GM19463 (cell line): ENCODE measurements at regions not wholly inside any gene's neighbourhood (a gene's known extent, or its start where the extent isn't known, plus 50 kb on each side); places are given as distances from the start of the nearest gene placed in this dataset.

Experiments used
- ATAC-seq: cut with Tn5 transposase; IDR thresholded peaks from one replicate; pipeline ENCODE4 v1.9.1; 2021; ENCODE audit warnings: mild to moderate bottlenecking, moderate library complexity; ENCODE audit not compliant: unreplicated experiment

DNA sequence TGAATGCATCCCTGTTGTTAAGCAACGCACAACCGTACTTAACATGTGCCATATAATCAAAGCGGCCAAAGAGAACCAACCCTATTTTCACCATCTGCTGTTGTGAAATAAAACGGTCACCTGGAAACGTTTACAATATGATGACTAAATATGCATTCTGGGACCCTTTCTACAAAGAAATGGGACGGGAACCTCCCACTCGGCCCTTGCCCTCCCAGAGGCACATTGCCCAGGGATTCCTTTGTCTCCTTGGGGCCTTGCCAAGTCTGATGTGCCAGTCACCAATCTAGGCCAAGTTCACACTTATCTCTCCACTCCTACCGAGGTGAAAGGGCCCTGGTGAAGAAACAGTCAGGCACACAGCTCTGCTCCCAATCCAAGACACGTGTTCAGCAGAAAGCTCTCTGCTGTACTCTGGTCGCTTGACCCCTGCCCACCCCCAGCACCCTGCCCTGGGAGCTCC is 427.4 kb upstream of the JARID2 start:
- ATAC-seq: no peak

DNA sequence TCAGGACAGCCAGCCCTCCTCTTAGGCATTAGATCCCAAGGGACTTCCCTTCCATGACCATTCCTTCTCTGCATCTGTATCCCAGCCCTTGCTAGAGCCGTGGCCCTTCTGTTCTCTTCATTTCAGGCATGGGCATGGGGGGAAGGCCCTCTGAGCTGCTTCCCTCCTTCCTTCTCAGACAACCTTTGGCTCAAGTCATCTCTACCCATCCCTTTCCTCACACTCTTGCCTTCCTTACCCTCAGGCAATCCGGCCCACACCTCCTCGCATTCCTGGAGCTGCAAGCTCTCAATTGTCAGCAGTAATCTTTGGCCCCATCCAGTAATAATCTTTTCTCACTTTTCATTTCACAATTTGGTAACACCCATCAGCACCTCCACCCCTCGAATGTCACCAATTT is 426.9 kb upstream of the JARID2 start:
- no peak for ATAC-seq

DNA sequence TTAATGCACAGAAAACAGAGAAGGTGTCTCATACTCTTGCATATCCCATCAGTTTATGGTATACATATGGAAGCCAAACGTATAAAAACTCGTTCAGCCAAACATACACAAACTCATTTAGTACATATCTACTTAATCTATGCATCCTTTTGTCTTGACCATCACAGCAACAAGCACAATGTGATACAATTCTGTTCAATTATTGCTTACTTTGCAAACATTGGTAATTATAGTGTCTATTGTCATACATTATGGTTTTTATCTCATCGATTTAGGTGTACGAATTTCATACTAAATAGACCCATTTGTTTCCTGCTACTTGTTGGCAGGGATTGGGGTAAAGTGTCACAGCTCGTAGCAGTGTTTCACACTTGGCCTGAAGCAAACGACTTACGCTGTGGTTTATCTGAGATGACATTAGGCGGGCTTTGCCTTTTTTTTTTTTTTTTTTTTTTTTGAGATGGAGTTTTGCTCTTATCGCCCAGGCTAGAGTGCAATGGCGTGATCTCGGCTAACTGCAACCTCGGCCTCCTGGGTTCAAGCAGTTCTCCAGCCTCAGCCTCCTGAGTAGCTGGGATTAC is 425.9 kb upstream of the JARID2 start:
- ATAC-seq: no peak

DNA sequence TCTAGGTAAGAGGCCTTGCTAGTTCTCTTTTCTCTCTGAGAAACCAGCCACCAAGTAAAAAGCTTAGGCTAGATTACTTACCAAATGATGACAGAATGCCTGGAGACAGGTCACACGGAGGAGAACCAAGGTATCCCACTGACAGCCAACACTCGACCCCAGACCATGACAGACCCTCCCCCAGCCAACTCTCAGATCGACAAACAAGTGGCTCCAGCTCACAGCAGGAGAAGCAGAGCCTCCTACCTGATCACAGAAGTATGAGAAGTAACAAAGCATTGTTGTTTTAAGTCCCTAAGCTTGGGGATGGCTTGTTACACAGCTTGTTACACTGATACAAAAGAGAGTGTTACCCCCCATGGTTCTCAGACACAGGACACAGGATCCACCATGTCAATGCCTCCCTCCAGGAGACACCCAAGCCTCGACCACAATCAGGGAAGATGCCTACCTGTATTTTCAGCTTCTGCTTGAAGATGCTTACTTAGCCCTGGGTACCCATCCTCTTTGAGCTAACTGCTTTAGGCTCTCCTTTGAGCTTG is 423.8 kb upstream of the JARID2 start:
- no peak for ATAC-seq

DNA sequence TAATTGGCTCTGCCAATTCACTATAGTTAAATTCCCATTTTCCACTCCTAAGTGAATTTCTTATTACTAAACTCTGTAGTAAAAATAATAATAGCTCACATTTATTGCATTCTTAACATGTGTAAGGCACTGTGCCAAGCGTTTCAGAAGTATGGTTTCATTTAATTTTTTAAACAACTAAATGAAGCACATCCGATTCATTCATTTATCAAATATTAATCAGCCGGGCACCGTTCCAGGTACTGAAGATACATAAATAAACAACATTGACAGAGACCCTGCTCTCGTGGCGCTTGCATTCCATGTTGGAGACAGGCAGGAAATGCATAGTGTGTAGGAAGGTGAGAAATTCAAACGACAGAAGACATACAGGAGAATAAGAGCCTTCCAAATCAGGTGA is 423.2 kb upstream of the JARID2 start:
- no peak for ATAC-seq

DNA sequence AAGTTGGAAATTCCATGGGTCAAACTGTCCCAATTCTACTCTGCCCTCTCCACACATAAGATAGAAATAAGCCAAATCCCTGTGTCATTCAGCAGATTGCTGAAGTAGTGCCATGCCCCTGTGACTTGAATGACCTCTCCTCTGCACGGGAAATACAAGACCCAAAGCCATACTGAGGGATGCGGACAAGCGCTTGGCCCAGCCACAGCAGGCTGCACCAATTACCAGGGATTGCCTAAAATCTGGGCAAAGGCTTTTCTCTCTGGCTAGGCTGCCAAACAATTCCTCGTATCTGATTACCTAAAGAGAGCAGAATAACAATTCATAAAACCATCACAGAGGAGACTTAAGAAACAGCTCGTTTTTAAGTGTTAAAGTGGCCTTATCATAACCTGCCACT is 421.8 kb upstream of the JARID2 start:
- no peak for ATAC-seq

DNA sequence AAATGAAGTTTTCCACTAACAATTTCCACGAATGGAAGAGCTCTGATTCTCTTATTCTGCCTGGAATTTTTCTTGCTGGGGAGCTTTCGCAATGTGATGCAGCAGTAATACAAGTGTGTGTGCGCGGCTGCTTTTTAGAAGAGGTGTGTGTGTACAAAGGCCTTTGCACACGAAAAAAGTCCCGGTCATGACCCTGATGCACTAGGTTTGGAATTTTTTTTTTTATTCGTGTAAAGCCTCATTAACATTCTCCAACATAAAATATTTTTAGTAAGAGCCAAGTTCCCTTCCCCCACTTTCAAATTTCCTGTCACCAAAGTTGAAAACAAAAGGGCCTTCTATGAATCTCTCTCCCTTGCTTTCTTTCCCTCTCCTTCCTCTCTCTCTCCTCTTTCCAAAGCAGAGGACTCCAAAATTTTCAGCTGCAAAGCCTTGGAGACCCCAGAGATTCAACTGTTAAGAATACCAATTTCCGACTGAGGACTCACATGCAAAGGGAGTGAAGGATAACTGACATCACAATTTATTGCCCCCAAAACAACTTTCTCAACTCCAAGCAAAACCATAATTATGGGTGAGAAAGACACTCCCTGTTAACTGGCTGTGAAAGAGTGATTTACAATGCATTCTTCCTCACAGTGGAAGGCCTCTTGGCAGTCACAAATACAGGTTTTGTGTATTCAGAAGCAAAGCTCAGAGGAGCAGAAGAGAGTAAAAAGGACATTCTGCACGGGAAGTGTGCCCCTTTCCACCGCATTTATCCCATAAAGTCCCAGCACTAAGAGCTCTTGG is 421.2 kb upstream of the JARID2 start:
- no peak for ATAC-seq

DNA sequence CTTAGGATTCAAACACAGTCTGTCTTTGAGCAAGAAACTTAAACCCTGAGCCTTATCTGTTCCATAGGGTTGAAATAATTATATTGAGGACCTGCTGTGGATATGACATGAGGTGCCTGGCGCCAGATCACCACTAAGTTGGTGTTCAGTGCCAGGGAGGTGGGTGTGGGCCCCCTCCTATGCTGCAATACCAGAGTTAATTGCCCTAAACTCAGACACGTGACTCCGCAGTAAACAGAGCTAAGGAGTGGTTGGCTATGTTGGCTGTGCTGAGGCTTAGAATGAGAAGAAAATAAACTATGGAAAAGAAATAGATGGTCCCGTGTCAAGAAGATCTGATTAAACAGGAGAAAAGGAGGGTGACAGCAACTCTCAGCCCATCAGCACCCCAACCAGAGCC is 419.4 kb upstream of the JARID2 start:
- ATAC-seq: no peak

DNA sequence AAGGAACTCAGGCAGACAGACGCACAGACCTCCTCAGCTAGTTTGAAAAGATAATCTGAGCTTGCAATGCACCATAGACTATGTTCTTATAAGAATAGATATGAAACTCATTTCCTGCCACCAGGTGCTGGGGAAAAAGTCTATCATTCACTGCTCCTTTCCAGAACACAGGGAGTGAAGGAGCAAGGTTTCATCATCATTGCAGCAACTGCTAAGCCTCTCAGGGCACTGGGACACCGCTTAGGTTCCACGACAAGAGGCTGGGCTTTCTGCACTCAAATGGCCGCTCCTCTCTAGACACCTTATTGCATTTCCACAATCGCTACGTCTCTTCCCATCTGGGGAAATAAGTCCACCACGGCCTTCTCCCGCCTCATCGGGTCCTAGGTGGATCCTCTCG is 418.5 kb upstream of the JARID2 start:
- ATAC-seq: no peak

DNA sequence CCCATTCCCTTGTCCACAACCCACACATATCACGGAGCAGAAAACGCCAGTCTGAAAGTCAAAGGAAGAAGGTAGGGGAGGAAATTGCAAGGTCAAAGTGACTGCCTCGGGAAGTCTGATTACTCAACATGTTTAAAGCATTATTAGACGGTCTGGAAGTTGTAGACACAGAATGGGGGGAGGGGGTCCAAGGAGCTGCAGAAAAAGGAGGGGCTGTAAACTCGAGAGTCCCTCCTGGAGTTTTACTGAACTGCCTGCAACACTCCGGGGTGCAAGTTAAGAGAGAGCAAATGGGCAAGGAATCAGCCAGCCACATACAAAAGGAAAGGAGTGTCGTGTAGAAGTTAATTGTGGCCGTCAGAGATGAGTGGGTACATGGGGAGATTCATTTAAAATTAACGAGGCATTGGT is 417.7 kb upstream of the JARID2 start:
- no peak for ATAC-seq

DNA sequence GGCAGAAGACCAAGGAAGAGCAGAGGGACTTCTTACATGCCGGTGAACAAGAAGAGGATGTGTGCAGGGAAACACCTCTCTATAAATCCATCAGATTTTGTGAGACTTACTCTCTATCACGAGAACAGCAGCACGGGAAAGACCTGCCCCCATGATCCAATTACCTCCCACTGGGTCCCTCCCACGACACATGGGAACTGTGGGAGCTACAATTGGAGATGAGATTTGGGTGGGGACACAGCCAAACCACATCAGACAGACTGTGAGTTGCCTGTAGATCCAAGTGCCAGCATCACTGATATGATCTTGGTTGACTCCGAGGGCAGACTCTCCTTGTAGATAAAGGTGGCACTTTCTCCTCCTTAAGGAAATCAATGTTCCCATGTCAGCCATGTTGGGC is 414.8 kb upstream of the JARID2 start:
- ATAC-seq: no peak

DNA sequence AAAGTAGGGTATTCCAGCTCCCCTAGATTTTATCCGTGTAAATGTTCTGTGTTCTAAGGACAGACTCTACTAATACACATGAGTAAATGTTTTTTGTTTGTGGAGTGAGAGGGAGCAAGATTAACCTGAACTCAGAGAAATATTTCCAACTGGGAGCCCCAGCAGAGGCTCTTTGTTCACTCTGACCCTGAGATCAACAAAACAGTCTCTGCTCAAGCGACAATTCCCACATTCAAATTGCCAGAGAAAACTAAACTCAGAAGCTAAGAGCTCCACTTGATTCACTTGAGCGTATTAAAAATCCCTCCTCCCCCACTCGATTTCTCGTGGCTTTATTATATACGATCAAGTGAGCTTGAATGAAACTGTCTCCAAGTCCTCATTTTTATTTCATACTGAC is 413.9 kb upstream of the JARID2 start:
- ATAC-seq: no peak

DNA sequence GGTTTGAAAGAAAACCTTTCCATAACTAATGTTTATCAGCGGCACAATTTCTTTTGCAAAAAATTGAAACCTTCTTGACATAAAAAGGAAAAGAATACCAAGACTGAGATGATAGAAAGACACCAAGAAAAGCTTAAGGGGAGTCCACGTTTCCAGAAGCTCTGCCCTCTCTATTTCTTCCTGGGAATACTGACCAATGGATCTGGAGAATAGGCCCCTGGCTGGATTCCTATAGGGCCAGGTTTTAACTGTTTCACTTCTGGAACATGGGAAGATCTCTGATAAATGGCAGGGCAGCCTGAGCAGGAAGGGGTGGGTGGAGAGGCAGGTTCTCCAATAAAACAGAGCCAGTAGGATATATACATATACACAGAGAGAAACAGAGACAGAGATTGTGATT is 413.4 kb upstream of the JARID2 start:
- ATAC-seq: no peak

DNA sequence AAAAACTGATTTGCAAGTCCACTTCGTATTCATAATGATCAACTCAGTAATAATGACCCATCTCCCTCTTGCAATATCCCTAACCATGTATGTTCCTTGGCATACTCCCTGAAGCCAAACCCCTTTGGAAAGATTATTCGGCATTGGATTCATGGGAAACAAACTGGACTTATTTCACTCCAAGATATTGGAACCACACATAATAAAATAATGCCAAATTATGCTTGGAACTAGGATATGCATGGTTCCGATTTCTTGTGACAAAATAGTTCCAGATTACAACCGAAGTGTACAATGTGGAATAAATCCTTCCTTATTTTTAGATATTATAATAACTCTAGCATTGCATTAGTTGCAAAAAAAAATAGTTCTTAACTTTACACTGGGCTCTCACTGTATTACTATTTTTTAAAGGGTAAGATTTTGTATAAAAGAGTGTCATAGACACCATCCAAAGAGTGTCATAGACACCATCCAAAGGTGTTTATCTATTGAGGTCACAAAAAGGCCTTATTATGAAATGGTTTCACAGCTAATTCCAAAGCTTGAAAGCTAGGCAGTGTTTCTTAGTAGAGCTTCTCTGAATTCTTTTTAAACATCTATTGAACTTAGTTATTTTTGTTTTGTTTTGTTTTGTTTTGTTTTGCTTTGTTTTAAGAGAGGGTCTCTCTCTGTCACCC is 410.9 kb upstream of the JARID2 start:
- no peak for ATAC-seq

DNA sequence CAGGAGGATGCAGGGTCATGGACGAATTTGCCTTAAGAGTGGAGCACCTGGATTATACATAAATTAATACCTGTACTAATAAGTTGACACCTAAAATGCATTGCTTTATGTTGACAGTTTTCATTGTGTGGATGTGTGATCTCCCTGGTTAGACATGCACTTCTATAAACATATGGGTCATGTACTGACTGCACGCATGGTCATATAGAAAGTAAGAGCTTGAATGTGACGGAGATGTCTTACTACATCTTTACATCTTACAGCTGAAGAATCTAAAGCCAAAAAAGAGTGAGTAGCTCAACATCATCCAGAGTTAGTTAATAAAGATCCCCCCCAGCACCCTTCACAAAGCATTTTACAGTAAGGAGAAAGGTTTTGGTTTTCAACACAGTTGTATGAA is 408.4 kb upstream of the JARID2 start:
- no peak for ATAC-seq

DNA sequence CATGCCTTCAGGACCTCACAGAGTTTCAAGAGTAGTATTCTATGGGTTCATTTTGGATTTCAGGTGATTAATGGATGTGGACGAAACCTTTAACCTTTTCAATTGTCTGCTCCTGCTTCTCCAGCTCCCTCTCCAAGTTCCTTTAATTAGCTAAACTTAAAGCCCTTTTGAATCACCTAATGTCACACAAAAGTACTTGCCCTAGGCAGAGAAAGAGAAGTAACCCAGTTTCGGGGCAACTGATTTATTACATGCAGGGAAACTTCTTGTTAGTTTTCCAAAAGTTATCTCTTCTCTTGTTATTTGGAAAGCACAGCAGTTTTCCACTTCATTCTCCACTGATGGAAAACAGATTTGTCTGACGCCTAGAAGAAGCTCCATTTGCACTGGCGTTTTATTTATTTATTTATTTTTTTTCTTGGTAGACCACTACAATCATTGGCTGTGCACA is 407.7 kb upstream of the JARID2 start:
- ATAC-seq: no peak

DNA sequence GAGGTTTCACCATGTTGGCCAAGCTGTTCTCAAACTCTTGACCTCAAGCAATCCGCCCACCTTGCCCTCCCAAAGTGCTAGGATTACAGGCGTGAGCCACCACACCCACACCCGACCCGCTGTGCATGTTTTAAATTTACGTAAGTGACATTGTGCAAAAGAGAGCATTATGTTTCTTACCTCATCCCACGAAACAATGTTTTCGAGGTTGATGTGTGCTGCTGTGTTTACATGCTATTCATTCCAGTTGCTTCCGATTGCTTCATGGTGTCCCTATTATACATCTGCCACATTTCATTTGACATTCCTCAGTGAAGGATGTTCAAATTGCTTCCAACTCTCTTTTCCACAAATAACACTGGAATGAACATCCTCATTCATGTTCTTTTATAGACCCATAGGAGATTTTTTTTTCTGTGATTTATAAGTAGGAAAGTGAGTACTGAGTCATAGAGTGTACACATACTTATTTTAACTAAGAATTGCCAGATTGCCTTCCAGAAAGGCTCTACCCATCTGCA is 403.9 kb upstream of the JARID2 start:
- no peak for ATAC-seq

DNA sequence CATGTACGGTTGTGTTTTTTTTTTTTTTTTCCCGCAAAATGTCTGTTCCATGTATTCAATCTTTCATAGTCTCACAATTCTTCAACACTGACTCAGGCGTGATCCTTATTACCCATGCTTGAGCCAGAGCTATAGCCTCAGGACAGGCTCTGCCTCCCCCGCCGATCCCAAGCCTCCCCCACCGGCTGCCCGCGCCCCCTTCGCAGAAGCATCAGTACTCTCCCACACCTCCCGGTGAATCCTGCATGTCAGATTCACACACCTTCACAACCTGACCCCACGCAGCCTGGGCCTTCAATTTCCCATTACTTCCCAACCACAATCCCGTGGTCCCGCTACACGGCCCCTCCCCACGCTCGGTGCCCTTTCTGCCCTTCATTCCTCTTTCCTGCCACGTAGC is 401.5 kb upstream of the JARID2 start:
- no peak for ATAC-seq

DNA sequence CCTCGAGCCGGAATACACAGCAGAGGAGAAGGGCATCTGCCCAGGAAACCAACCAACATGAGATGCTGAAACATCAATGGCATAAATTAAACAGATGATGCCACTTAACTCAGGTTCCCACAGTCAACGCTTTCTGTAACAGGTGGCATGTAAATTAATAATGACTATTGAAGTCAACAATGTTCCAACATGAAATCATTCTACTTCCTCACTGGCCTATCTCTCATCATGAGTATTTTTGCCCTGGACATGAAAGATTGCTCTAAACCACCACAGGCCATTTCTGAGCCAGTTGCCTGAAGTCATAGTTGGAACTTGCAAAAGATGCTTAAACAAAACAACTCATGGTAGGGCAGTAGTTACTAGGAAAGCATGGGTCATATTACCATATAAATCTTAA is 397.9 kb upstream of the JARID2 start:
- no peak for ATAC-seq

DNA sequence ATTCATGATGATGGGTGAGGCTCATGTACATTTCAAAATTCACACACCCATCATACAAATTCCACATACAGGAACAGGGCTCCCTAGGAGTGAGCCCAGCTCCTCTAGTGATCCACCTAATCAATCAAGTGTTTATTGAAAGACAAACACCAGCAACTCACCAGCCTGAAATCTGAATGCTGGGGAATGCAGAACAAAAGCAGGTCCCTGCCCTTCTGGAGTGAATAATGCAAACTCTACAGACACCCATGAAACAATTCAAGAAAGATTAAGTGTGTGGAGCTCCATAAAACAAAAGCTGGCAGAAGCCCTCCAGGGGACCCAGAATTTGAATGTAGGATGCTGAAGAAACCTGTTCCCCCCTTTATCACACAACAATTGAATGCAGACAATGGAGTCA is 396.7 kb upstream of the JARID2 start:
- no peak for ATAC-seq

DNA sequence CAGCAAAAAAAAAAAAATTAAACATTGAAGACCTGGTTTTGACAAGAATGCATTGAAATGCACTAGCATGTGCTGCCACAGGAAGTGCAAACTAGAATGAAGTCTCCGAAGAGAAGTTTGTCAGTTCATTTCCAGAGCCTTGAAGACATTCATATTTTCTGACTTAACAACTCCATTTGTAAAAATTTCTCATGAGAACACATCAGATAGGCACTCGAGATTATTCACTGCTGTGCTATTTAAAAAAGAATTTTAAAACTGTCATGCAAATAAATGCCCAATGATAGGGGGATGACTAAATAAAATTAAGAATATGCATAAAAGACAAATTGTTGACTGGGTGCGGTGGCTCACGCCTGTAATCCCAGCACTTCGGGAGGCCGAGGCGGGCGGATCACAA is 394.6 kb upstream of the JARID2 start:
- ATAC-seq: no peak

DNA sequence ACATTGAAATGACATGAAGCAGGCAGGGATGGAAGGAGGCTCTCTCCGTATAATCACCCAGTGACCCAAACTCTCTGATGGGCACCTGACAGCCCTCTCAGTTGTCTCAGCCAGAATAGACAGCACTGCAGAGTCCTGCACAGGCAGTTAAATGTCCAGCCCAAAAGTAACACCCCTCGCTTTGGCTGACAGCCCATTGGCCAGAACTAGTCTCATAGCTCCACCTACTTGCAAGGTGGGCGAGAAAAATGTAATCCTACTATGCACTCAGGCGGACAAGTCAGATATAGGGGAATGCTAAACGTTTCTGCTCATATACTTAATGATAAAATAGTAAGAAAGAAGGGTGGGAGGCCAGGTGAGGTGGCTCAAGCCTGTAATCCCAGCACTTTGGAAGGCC is 393.5 kb upstream of the JARID2 start:
- ATAC-seq: no peak
